Loucy (cell line): ENCODE measurements at regions not wholly inside any gene's neighbourhood (a gene's known extent, or its start where the extent isn't known, plus 50 kb on each side); places are given as distances from the start of the nearest gene placed in this dataset.

Experiments
- H2AFZ ChIP-seq: fragments of 200-600 bp; sonication (generic); 2 replicates; pipeline ENCODE4 v1.6.0; 2016; ENCODE audit warnings: antibody characterized with exemption, mild to moderate bottlenecking, low read length, moderate library complexity
- H3F3A ChIP-seq: fragments of 200-600 bp; 2 replicates; pipeline ENCODE4 v1.6.0; 2016; ENCODE audit warnings: antibody characterized with exemption, low read depth, mild to moderate bottlenecking
- H3K27me3 ChIP-seq: fragments of 200-600 bp; sonication (generic); 2 replicates; pipeline ENCODE4 v1.6.1; 2014; ENCODE audit warnings: low read length, mild to moderate bottlenecking; ENCODE audit not compliant: insufficient read depth, poor library complexity, severe bottlenecking
- H3K36me3 ChIP-seq: fragments of 200-600 bp; sonication (generic); 2 replicates; pipeline ENCODE4 v1.6.1; 2016; ENCODE audit warnings: low read length; ENCODE audit not compliant: insufficient read depth
- H3K4me1 ChIP-seq: fragments of 200-600 bp; sonication (generic); 2 replicates; pipeline ENCODE4 v1.5.1; 2014; ENCODE audit warnings: low read length, mild to moderate bottlenecking; ENCODE audit not compliant: insufficient read depth, poor library complexity, severe bottlenecking
- H3K4me2 ChIP-seq: fragments of 200-600 bp; sonication (generic); 2 replicates; pipeline ENCODE4 v1.6.0; 2014; ENCODE audit warnings: antibody characterized with exemption, low read length, low read depth, mild to moderate bottlenecking; ENCODE audit not compliant: poor library complexity, severe bottlenecking
- H3K4me3 ChIP-seq: fragments of 200-600 bp; sonication (generic); 2 replicates; pipeline ENCODE4 v1.5.1; 2014; ENCODE audit warnings: low read length, mild to moderate bottlenecking, mixed read lengths; ENCODE audit not compliant: poor library complexity, severe bottlenecking
- H3K79me2 ChIP-seq: fragments of 200-600 bp; sonication (generic); 2 replicates; pipeline ENCODE4 v1.6.1; 2014; ENCODE audit warnings: low read length; ENCODE audit not compliant: insufficient read depth
- H3K9ac ChIP-seq: fragments of 200-600 bp; sonication (generic); 2 replicates; pipeline ENCODE4 v1.6.0; 2014; ENCODE audit warnings: mild to moderate bottlenecking, low read depth, low read length, moderate library complexity; ENCODE audit not compliant: poor library complexity, severe bottlenecking
- H3K9me2 ChIP-seq: fragments of 200-600 bp; sonication (generic); replicated peaks from 2 replicates; pipeline ENCODE4 v1.6.1; 2016; ENCODE audit warnings: low read depth, low read length, mixed read lengths
- H3K9me3 ChIP-seq: fragments of 200-600 bp; sonication (generic); 2 replicates; pipeline ENCODE4 v1.6.1; 2014; ENCODE audit warnings: mild to moderate bottlenecking, antibody characterized with exemption, low read length, low read depth; ENCODE audit not compliant: insufficient read depth
- H4K20me1 ChIP-seq: fragments of 200-600 bp; sonication (generic); 2 replicates; pipeline ENCODE4 v1.6.0; 2014; ENCODE audit warnings: antibody characterized with exemption, low read length, mild to moderate bottlenecking; ENCODE audit not compliant: insufficient read depth, poor library complexity, severe bottlenecking
- CTCF ChIP-seq: fragments of 200-600 bp; sonication (generic); conservative IDR thresholded peaks from 2 replicates; pipeline ENCODE4 v1.5.1; 2014; ENCODE audit warnings: mild to moderate bottlenecking, antibody characterized with exemption, low read length
- EZH2phosphoT487 ChIP-seq: fragments of 200-600 bp; IDR thresholded peaks from 2 replicates; pipeline ENCODE4 v1.6.1; 2018; ENCODE audit warnings: antibody characterized with exemption, mild to moderate bottlenecking, moderate library complexity, borderline replicate concordance

- Histone ChIP-seq H3F3A (no peaks in the 10 kb centered on the region), H3K4me3 (no peak overlapping the region), H3K36me3 (no peaks in the 10 kb centered on the region), H4K20me1 (no peaks in the 10 kb centered on the region), H3K4me2 (no peak overlapping the region), H2AFZ (no peak overlapping the region), H3K4me1 (no peaks in the 10 kb centered on the region), H3K79me2 (no peaks in the 10 kb centered on the region), H3K9me2 (no peaks in the 10 kb centered on the region), H3K9ac (no peak overlapping the region), H3K27me3 (no peaks in the 10 kb centered on the region), H3K9me3 (0 out of 2 replicates have a peak, but pooled peaks cover 3% of the 10 kb centered on the region)
- no peak for TF ChIP-seq CTCF
- TF ChIP-seq EZH2phosphoT487: no peak
These were observed 238.0 kb downstream of the RAB28 start for GRCh38 chr4:13246107-13246506.

GRCh38 chr4:13244444-13244843 lies 239.7 kb downstream of the RAB28 start:
- Histone ChIP-seq H3K36me3 (no peaks in the 10 kb centered on the region), H3K9me3 (0 out of 2 replicates have a peak, but pooled peaks cover 3% of the 10 kb centered on the region), H2AFZ (no peak overlapping the region), H3K9me2 (no peaks in the 10 kb centered on the region), H3K79me2 (no peaks in the 10 kb centered on the region), H3K4me3 (no peak overlapping the region), H3K4me2 (no peak overlapping the region), H3K9ac (no peak overlapping the region), H4K20me1 (no peaks in the 10 kb centered on the region), H3F3A (no peaks in the 10 kb centered on the region), H3K27me3 (no peaks in the 10 kb centered on the region), H3K4me1 (peaks cover 6% of the 10 kb centered on the region)
- TF ChIP-seq CTCF (no peak), EZH2phosphoT487 (no peak)

- H3K4me1 ChIP-seq: peaks cover 6% of the 10 kb centered on the region
- 0 out of 2 replicates have a peak, but pooled peaks cover 2% of the 10 kb centered on the region for H3K9me3 ChIP-seq
- no peaks in the 10 kb centered on the region for H3F3A ChIP-seq
- H3K27me3 ChIP-seq: no peaks in the 10 kb centered on the region
- no peaks in the 10 kb centered on the region for H3K9me2 ChIP-seq
- H3K36me3 ChIP-seq: no peaks in the 10 kb centered on the region
- no peaks in the 10 kb centered on the region for H3K79me2 ChIP-seq
- H3K4me3 ChIP-seq: no peak overlapping the region
- no peaks in the 10 kb centered on the region for H4K20me1 ChIP-seq
- no peak overlapping the region for H3K4me2 ChIP-seq
- H3K9ac ChIP-seq: no peak overlapping the region
- TF ChIP-seq EZH2phosphoT487: no peak
- TF ChIP-seq CTCF: no peak
- H2AFZ ChIP-seq: no peak overlapping the region
These were observed 241.0 kb downstream of the RAB28 start for GRCh38 chr4:13243152-13243551.
